Ovary (tissue), 7 donors: ENCODE measurements at regions not wholly inside any gene's neighbourhood (a gene's known extent, or its start where the extent isn't known, plus 50 kb on each side); places are given as distances from the start of the nearest gene placed in this dataset.
"Not testable (repeated sequence)": the region's sequence is repeated elsewhere in the genome, so short reads cannot be mapped to it uniquely, and the experiment has no call there.

ENCODE experiments used
- DNase-seq, 5 donors: peaks; one replicate each; pipeline ENCODE4 v3.0.0-alpha.2; 2019 to 2020
- H3K27ac ChIP-seq, 2 donors: fragments of 200-600 bp; one replicate each; pipeline versions ENCODE4 v1.5.1 to v1.8.0; 2019 to 2022
- H3K27me3 ChIP-seq: fragments of 200-600 bp; one replicate; pipeline ENCODE4 v1.8.0; 2022
- H3K36me3 ChIP-seq: fragments of 200-600 bp; sonication (generic); one replicate; pipeline ENCODE4 v1.5.1; 2019
- H3K4me1 ChIP-seq: one replicate; pipeline ENCODE4 v1.8.1; 2013; ENCODE audit warnings: mild to moderate bottlenecking, moderate library complexity; ENCODE audit not compliant: insufficient read depth
- H3K4me3 ChIP-seq: fragments of 200-600 bp; sonication (generic); one replicate; pipeline ENCODE4 v1.5.1; 2017
- H3K9me3 ChIP-seq, 2 donors: fragments of 200-600 bp in 1 of 2; sonication (generic) in 1 of 2; one replicate each; pipeline versions ENCODE4 v1.5.1 to v1.8.1; 2013 to 2019; ENCODE audit warnings: mild to moderate bottlenecking in 1 of 2, moderate library complexity in 1 of 2
- EP300 ChIP-seq: sonication (generic); formaldehyde crosslinking; IDR thresholded peaks from one replicate; pipeline ENCODE4 v1.6.1; 2017; ENCODE audit warnings: antibody characterized with exemption
- POLR2A ChIP-seq: fragments of 450-650 bp; IDR thresholded peaks from one replicate; pipeline ENCODE4 v1.6.1; 2017; ENCODE audit warnings: antibody characterized with exemption, mild to moderate bottlenecking, moderate library complexity
- WGBS, 3 donors: extraction: QIAGEN DNeasy Blood & Tissue Kit in 1 of 3; methylation state at CpG; one replicate each; pipeline versions ENCODE4 v1.1.5 to v1.1.7; 2013 to 2017; 5-methylcytosine and 5-hydroxymethylcytosine counted together
- intact Hi-C, 4 donors: fragments of 100-400 bp; cut with DNase I; formaldehyde crosslinking; loops; one replicate each; pipeline versions ENCODE4 v1.11.0 to v1.15.1; 2022 to 2023
- TF ChIP-seq, protein P1 (sequence below), 3 donors: fragments of 450-650 bp in 2 of 3; fragments of 200-600 bp in 1 of 3; IDR thresholded peaks; one replicate each; pipeline versions ENCODE4 v1.5.1 to v1.8.0; 2016 to 2022; ENCODE audit warnings: antibody characterized with exemption in 3 of 3, mild to moderate bottlenecking in 1 of 3
- donor health status: DM: no; HTN: no; CAD: no; lungs with moderate emphysema.
- donor health status: DM: no; HTN: no; CAD: no.
- donor health status: Bipolar disorder and iron deficiency.
- donor health status: DM: no; HTN: no; CAD: no.
- donor health status: DM: yes; HTN: yes; CAD: no.

DNA sequence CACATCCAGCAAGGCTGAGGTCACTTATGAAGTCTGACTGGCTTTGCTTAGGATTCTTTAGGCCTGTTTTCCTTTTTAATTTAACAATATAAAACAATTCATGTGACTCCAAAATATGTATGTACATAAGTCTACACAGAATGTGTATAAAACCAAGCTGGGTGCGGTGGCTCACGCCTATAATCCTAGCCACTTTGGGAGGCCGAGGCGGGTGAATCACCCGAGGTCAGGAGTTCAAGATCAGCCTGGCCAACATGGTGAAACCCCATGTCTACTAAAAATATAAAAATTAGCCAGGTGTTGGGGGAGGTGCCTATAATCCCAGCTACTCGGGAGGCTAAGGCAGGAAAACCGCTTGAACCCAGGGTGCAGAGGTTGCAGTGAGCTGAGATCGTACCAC lies 83.1 kb downstream of the SHANK2 start:
- Histone ChIP-seq H3K36me3 (no peaks in the 10 kb centered on the region), H3K9me3 (no peaks in the 10 kb centered on the region), H3K27me3 (no peaks in the 10 kb centered on the region), H3K4me1 (no peaks in the 10 kb centered on the region), H3K27ac (no peak overlapping the region), H3K4me3 (no peak overlapping the region)
- no peak for TF ChIP-seq EP300
- TF ChIP-seq, protein P1, sequence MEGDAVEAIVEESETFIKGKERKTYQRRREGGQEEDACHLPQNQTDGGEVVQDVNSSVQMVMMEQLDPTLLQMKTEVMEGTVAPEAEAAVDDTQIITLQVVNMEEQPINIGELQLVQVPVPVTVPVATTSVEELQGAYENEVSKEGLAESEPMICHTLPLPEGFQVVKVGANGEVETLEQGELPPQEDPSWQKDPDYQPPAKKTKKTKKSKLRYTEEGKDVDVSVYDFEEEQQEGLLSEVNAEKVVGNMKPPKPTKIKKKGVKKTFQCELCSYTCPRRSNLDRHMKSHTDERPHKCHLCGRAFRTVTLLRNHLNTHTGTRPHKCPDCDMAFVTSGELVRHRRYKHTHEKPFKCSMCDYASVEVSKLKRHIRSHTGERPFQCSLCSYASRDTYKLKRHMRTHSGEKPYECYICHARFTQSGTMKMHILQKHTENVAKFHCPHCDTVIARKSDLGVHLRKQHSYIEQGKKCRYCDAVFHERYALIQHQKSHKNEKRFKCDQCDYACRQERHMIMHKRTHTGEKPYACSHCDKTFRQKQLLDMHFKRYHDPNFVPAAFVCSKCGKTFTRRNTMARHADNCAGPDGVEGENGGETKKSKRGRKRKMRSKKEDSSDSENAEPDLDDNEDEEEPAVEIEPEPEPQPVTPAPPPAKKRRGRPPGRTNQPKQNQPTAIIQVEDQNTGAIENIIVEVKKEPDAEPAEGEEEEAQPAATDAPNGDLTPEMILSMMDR (IDR thresholded peaks at IDR 0.05), result no peak
- TF ChIP-seq POLR2A, result no peak
- no peak for DNase-seq
- intact Hi-C loops, result no loop called here
- WGBS, 3 donors, result 70 to 83% (median 75%) methylated on average over 8 of the region's 8 CpGs

DNA sequence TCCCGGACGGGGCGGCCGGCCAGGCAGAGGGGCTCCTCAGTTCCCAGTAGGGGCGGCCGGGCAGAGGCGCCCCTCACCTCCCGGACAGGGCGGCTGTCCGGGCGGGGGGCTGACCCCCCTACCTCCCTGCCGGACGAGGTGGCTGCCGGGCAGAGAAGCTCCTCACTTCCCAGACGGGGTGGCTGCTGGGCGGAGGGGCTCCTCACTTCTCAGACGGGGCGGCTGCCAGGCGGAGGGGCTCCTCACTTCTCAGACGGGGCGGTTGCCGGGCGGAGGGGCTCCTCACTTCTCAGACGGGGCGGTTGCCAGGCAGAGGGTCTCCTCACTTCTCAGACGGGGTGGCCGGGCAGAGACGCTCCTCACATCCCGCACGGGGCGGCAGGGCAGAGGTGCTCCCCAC lies 84.6 kb downstream of the SHANK2 start:
- H3K36me3 ChIP-seq, H3K4me1 ChIP-seq, DNase-seq, H3K27me3 ChIP-seq, H3K4me3 ChIP-seq, intact Hi-C loops, H3K27ac ChIP-seq, H3K9me3 ChIP-seq: not testable (repeated sequence)
- WGBS, 3 donors, result 93 to 98% (median 94%) methylated on average over 13 to 24 of the region's 31 CpGs

DNA sequence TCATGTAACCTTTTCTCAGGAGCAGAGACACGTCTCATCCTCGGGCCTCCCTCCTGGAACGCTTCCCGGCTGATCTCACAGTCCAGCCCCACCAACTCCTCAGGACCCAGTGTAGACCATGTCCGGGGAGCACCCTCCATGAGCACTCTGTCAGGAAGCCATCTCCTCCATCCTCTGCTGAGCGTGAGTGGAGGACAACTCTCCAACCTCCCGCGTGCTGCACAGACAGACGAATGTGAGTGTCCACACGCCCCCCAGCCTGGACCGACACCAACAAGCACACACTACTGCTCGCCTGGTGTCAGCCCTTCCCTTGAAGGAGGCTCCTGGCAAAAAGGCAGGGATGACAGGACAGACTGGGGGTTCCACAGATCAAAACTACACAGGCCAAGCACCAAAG lies 86.6 kb downstream of the SHANK2 start:
- no peak overlapping the region for H3K27ac ChIP-seq
- H3K36me3 ChIP-seq, result no peaks in the 10 kb centered on the region
- H3K9me3 ChIP-seq, result no peaks in the 10 kb centered on the region
- H3K27me3 ChIP-seq, result no peaks in the 10 kb centered on the region
- H3K4me3 ChIP-seq, result no peak overlapping the region
- TF ChIP-seq EP300 (no peak), POLR2A (no peak)
- TF ChIP-seq, protein P1 (IDR thresholded peaks at IDR 0.05), result no peak
- no peaks in the 10 kb centered on the region for H3K4me1 ChIP-seq
- 76 to 80% (median 77%) methylated on average over 12 of the region's 12 CpGs for WGBS, 3 donors
- no peak for DNase-seq
- intact Hi-C loops, result no loop called here

DNA sequence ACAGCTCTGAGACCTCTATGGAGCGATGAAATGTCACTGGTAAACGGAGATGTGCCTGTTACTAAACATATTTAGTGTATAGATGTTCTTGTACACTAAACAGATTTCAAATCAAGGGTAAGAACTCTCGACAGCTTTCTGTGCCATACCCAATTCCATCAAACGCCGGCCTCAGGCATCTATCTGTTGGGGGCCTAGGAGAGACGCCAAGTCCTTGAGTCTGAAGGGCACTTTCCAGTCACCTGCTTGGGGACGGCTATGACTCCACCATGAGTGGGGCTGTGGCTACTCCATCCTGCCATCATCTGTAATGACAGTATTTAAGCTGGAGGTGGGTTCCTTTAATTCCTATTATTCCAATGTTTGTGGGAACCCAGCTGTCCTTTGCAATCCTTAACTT lies 87.8 kb downstream of the SHANK2 start:
- Histone ChIP-seq H3K4me1 (no peaks in the 10 kb centered on the region), H3K27ac (no peak overlapping the region), H3K4me3 (no peak overlapping the region), H3K27me3 (no peaks in the 10 kb centered on the region), H3K36me3 (no peaks in the 10 kb centered on the region), H3K9me3 (no peaks in the 10 kb centered on the region)
- TF ChIP-seq, protein P1 (IDR thresholded peaks at IDR 0.05), result no peak
- TF ChIP-seq EP300 (no peak), POLR2A (no peak)
- no peak for DNase-seq
- 91 to 93% (median 91%) methylated on average over 7 of the region's 7 CpGs for WGBS, 3 donors
- intact Hi-C loops, result no loop called here

DNA sequence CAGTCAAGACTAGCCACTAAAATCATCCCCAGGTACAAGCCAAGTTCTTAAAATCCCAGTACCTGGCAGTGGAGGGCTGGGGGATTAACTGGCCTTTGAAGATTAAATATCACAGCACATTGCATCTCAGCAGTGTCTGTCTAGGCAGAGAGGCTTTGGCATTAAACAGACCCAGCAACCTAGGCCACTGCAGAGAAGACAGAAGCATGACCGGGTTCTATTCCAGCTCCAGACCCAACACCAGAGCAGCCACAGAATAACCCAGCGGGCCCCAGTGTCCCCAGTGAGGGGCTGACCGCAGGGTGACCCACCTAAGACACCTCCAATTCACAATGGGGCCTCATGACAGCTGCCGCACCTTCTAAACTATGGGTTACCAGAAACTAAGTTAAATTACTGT lies 88.2 kb downstream of the SHANK2 start:
- DNase-seq, result no peak
- WGBS, 3 donors, result 87 to 98% (median 91%) methylated on average over 4 of the region's 4 CpGs
- TF ChIP-seq, protein P1 (IDR thresholded peaks at IDR 0.05), result no peak
- TF ChIP-seq EP300 (no peak), POLR2A (no peak)

More for the DNA sequence above, 88.2 kb downstream of the SHANK2 start:
- no peaks in the 10 kb centered on the region for H3K9me3 ChIP-seq
- no peaks in the 10 kb centered on the region for H3K4me1 ChIP-seq
- intact Hi-C loops, result no loop called here
- no peaks in the 10 kb centered on the region for H3K27me3 ChIP-seq
- H3K36me3 ChIP-seq, result no peaks in the 10 kb centered on the region
- no peak overlapping the region for H3K27ac ChIP-seq
- no peak overlapping the region for H3K4me3 ChIP-seq
